BJ (cell line): ENCODE measurements at regions not wholly inside any gene's neighbourhood (a gene's known extent, or its start where the extent isn't known, plus 50 kb on each side); places are given as distances from the start of the nearest gene placed in this dataset.

Source experiments
- CTCF ChIA-PET: fragments of 350-600 bp; formaldehyde crosslinking; extraction: SDS; loops from one replicate; lab custom pipeline; 2021; ENCODE audit warnings: antibody characterized with exemption, inconsistent platforms; lab: Yijun Ruan, JAX
- POLR2A ChIA-PET: fragments of 300-600 bp; sonication (Branson Sonifier 250); formaldehyde crosslinking; extraction: SDS; loops from one replicate; lab custom pipeline; 2021; ENCODE audit warnings: antibody characterized with exemption; lab: Charles Lee
- DNase-seq: peaks from one replicate; pipeline ENCODE4 v3.0.0-alpha.2; 2011; ENCODE audit warnings: low read depth
- H3K27me3 ChIP-seq: 2 replicates; pipeline ENCODE4 v1.6.0; 2011; ENCODE audit warnings: low read length; ENCODE audit not compliant: control insufficient read depth, insufficient read depth
- H3K36me3 ChIP-seq: 2 replicates; pipeline ENCODE4 v1.5.1; 2011; ENCODE audit warnings: low read length; ENCODE audit not compliant: control insufficient read depth, insufficient read depth
- H3K4me3 ChIP-seq: 2 replicates; pipeline ENCODE4 v1.5.1; 2011; ENCODE audit warnings: low read depth, mild to moderate bottlenecking, control low read depth, low read length
- TF ChIP-seq, protein P1 (sequence below): IDR thresholded peaks from 2 replicates; pipeline ENCODE4 v1.5.1; 2011; ENCODE audit warnings: low read depth, mild to moderate bottlenecking, control low read depth, inconsistent platforms, low read length, moderate library complexity; ENCODE audit not compliant: insufficient read depth

DNA sequence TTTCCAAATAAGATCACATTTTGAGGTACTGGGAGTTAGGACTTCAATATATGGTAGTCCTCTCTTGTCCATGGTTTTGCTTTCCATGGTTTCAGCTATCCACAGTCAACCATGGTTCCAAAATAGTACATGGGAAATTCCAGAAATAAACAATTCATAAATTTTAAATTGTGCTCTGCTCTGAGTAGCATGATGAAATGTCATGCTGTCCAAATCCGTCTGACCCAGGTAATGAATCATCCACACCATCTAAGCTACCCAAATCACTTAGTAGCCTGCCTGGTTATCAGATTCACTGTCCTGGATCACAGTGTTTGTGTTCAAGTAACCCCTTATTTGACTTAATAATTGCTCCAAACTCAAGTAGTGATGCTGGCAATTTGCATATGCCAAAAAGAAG lies 197.9 kb downstream of the TMTC3 start:
- Histone ChIP-seq H3K4me3 (no peak overlapping the region), H3K36me3 (no peaks in the 10 kb centered on the region), H3K27me3 (no peaks in the 10 kb centered on the region)
- TF ChIP-seq, protein P1, sequence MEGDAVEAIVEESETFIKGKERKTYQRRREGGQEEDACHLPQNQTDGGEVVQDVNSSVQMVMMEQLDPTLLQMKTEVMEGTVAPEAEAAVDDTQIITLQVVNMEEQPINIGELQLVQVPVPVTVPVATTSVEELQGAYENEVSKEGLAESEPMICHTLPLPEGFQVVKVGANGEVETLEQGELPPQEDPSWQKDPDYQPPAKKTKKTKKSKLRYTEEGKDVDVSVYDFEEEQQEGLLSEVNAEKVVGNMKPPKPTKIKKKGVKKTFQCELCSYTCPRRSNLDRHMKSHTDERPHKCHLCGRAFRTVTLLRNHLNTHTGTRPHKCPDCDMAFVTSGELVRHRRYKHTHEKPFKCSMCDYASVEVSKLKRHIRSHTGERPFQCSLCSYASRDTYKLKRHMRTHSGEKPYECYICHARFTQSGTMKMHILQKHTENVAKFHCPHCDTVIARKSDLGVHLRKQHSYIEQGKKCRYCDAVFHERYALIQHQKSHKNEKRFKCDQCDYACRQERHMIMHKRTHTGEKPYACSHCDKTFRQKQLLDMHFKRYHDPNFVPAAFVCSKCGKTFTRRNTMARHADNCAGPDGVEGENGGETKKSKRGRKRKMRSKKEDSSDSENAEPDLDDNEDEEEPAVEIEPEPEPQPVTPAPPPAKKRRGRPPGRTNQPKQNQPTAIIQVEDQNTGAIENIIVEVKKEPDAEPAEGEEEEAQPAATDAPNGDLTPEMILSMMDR = no peak
- ChIA-PET POLR2A (interaction anchor here (0.5 kb wide), 1 partner anchor 987 kb away, joined by 9 read pairs; no protein-coding TSS in a partner anchor), CTCF (interaction anchor here (1.1 kb wide), 1 partner anchor 12 kb away, joined by 3 read pairs; no protein-coding TSS in a partner anchor)
- DNase-seq = no peak

GRCh38 chr12:88342251-88342806 lies 200.2 kb downstream of the TMTC3 start:
- ChIA-PET POLR2A (no interaction called here), CTCF (no interaction called here)
- DNase-seq = no peak
- Histone ChIP-seq H3K36me3 (no peaks in the 10 kb centered on the region), H3K27me3 (no peaks in the 10 kb centered on the region), H3K4me3 (no peak overlapping the region)
- TF ChIP-seq, protein P1 = no peak

DNA sequence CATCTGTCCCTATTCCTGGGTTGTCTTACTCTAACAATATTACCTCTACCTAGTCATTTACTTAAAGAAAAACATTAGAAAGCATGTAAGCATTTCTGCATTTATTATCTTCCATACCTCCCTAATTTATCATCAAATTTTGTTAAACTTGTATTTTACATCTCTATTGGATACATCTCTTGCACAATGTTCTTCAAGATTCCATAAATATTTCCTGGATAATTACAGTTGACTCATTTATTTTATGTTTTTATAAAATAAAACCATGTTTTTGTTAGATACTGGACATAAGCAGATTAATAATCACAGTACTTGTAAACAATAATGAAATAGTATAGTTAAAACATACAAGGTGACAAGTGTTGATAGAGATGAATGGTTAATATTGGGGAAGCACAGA lies 209.0 kb downstream of the TMTC3 start:
- TF ChIP-seq, protein P1 = no peak
- Histone ChIP-seq H3K4me3 (no peak overlapping the region), H3K27me3 (no peaks in the 10 kb centered on the region), H3K36me3 (no peaks in the 10 kb centered on the region)
- DNase-seq = no peak
- ChIA-PET POLR2A (no interaction called here), CTCF (interaction anchor here (1.0 kb wide), 1 partner anchor 11 kb away, joined by 3 read pairs; no protein-coding TSS in a partner anchor)

DNA sequence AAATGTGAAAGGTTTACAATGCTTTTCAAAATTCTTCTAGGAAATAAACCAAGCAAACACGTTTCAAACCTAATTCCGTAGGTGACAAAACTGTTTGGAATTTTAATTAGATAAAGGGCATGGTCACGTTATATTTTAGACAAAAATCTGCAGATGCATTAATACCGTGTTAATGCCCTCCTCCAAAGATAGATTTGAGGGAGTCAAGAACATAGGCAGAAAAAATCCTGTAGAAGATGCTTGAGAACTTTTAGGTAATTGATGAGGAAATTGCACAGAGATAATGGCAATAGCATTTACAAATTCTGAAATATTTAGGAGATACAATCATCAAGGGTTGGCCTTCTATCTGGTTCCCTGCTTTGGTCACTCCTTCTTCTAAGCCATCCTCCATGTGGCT lies 212.6 kb downstream of the TMTC3 start:
- ChIA-PET POLR2A (no interaction called here), CTCF (interaction anchor here (0.7 kb wide), 1 partner anchor 259 kb away, joined by 3 read pairs; no protein-coding TSS in a partner anchor)
- H3K27me3 ChIP-seq = no peaks in the 10 kb centered on the region
- H3K4me3 ChIP-seq = no peak overlapping the region
- TF ChIP-seq, protein P1 = no peak
- DNase-seq = no peak
- H3K36me3 ChIP-seq = no peaks in the 10 kb centered on the region

- Histone ChIP-seq H3K36me3 (no peaks in the 10 kb centered on the region), H3K27me3 (no peaks in the 10 kb centered on the region), H3K4me3 (no peak overlapping the region)
- TF ChIP-seq, protein P1 = no peak
- DNase-seq = no peak
- CTCF ChIA-PET = no interaction called here
- POLR2A ChIA-PET = interaction anchor here (0.7 kb wide), 1 partner anchor 10 kb away, joined by 5 read pairs; no protein-coding TSS in a partner anchor
Observed at GRCh38 chr12:88360343-88360742, 218.2 kb downstream of the TMTC3 start.
